CD4-positive, alpha-beta T cell treated with Interleukin-10 for 1 hour (primary cell): ENCODE measurements at regions not wholly inside any gene's neighbourhood (a gene's known extent, or its start where the extent isn't known, plus 50 kb on each side); places are given as distances from the start of the nearest gene placed in this dataset.

ENCODE experiments used
- DNase-seq: peaks from one replicate; pipeline ENCODE4 v3.0.0-alpha.2; 2020

- DNase-seq, result no peak
Measured at GRCh38 chr2:222146488-222146887, 152.3 kb downstream of the PAX3 start.

GRCh38 chr2:222142027-222142426 is 156.8 kb downstream of the PAX3 start:
- no peak for DNase-seq

DNA sequence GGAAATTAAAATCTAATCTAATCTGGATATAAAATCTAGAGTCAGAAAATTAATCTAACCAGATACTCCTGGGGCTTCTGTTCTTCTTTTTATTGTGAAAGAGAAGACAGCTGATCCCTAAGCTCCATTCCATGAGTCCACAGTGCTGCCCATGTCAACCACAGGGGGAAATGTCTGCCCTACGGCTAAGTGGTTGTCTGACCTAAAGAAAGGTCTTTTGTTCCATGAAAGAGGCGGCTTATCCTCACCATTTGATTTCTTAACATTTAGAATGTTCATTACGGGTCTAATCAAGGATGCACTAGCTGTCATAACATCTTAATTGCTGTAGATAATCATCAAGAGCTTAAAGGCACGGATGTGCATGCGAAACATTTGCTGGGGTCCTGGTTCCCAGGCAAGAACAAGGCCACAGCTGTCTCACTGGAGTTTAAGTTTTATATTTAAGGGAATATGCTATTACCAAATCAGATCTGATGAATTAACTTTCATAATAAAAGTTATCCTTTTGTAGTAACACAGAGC is 162.6 kb downstream of the PAX3 start:
- no peak for DNase-seq

DNA sequence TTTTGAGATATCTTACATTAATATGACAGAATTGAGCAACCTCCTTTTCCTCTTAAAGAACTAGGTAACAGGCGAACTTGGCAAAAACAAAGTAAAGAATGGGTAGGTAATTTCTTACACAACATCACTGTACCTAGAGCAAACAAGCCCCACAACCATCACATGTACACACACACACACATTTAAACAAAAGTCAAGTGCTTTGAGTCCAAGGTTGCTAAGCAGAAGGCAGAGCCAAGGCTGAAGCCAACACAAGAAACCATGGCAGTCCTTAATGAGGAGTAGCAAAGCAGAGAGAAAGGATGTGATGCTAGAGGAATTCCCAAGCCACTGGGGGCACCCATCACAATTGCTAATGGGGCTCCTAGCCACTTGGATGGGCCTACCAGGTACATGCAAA is 164.1 kb downstream of the PAX3 start:
- DNase-seq, result no peak

- no peak for DNase-seq
Measured at GRCh38 chr2:222133897-222134296, 164.9 kb downstream of the PAX3 start.

GRCh38 chr2:222130855-222131254 is 167.9 kb downstream of the PAX3 start:
- DNase-seq, result no peak

DNA sequence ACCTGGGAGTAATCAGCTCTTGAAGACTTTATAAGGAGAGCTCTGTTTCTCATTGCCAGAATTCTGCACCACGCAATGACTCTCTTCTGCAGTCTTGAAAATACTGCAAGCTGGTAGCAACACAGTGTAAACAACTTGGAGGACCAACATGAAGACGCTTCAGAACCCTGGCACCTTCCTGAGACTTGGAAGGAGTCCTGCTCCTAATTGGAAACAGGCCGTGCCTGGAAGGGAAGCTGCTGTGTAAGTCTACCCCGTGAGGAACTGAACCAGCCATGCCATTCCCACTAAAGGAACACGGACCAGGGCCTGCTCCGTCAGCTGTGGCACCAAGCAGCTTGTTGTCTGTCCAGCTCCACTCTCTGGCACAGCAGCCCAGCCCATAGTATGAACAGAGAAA is 171.1 kb downstream of the PAX3 start:
- DNase-seq, result no peak

- DNase-seq, result no peak
Measured at GRCh38 chr2:222120933-222121332, 177.9 kb downstream of the PAX3 start.

- DNase-seq, result no peak
Measured at GRCh38 chr2:222115296-222115695, 183.5 kb downstream of the PAX3 start.

GRCh38 chr2:222108957-222109585 is 189.7 kb downstream of the PAX3 start:
- no peak for DNase-seq

GRCh38 chr2:222108497-222108896 is 190.3 kb downstream of the PAX3 start:
- DNase-seq, result no peak

DNA sequence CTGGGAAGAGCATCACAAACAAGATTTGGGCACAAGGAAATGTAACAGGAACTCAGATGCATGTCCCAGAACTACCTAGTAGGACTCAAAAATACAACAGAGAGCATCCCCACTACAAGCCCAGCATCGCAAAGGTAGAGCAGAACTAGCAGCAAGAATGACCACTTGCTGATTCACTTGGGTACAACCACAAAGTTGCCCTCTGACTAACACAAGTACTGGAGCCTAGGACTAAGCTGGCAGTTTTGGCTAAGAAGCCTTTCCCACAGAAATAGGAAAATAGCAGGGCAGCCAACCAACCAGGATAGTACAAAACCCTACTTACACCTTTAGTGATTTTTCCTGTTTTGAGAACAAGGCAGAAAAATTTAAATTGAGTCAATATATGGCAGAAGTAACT is 193.8 kb downstream of the PAX3 start:
- no peak for DNase-seq

- DNase-seq, result no peak
Measured at GRCh38 chr2:222102575-222103349, 196.0 kb downstream of the PAX3 start.

DNA sequence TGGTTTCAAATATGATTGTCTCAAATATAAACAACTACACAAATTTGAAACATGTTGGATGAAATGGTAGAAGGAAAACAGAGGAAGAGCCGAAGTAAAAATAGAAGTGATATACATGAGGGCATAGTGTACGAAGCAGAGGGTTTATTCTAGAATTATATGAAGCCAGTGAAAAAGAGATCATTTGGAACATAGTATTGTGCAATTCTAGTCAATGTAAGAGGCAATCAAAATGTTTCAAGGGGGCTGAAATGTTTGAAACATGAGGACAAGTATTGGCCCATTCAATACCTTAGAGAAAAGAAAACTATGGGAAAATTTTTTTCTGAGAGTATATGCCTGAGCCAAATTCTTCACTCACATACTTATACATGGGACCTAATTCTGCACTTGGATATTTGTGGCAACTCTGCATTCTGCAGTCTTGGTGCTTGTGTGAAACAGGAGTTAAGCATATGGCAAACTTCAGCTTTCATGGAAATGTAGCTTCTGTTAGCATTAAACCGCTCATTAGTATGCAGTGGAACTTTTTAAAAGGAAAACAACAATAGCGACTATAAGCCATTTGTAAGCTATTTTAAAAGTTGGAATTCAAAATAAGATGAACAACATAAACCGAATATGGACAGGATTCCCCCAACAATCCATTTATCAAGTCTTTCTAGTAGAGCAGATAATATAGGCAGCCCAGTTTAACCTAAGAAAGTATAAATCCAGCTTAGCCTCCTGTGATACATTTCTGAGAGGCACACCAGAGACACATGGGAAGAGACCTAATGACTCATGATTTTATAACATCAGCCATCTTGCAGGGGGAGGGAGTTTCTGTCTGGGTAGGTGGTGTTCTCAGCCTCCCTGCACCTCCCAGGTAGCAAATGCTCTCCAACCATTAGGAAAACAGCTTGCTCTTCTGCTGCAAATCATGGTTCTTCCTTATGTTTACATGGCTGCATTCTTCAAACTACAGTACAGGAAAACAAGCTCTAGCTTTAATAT is 197.8 kb downstream of the PAX3 start:
- no peak for DNase-seq

DNA sequence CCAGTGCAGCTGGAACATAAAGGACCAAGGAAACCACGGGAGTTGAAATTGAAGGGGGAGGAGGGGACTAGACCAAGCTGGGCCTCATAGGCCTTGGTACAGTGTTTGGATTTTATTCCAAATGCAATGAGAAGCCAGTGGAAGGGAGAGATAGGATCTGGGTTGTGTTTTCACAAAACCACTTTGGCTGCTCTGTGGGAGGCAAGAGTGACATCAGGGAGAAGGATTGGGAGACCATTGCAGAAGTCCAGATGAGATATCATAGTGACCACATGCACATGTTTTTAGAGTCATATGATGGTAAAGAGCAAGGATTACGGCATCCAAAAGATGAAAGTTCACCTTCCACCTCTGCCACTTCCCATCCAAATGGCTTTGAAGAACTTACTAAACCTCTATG is 210.2 kb downstream of the PAX3 start:
- no peak for DNase-seq

DNA sequence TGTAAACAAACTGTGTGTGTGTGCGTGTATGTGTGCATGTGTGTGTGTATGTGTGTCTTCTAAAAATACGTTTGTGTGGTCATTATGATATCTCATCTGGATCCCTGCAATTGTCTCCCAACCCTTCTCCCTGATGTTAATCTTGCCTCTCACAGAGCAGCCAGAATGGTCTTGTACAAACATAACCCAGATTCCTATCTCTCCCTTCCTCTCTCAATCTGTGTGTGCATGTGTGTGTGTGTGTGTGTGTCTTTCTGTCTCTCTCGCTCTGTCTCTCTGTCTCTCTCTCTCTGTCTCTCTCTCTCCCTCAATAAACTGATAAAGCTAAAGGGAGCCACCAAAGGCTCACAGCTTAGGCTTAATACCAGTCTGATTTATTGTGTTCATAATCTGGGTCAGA is 210.8 kb downstream of the PAX3 start:
- DNase-seq, result no peak

- DNase-seq, result no peak
Measured at GRCh38 chr2:222082201-222082600, 216.6 kb downstream of the PAX3 start.

DNA sequence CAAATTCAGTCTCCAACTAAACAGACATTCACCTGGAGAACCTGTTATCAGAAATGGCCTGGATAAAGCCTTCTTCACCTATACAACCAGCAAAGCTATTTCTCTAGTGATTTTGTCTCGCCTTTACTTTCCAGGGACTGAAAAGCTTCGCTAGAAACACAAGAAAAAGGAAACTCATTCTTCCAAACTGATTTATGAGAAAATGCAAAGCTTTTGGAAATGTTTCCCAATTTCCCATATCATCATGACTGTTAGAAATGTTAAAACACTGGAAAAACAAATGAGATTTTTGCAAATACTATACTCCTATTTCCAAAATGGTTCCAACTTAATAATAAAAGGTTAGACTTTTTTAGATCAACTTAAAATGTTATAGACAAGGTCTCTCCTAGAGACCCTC is 218.7 kb downstream of the PAX3 start:
- no peak for DNase-seq

DNA sequence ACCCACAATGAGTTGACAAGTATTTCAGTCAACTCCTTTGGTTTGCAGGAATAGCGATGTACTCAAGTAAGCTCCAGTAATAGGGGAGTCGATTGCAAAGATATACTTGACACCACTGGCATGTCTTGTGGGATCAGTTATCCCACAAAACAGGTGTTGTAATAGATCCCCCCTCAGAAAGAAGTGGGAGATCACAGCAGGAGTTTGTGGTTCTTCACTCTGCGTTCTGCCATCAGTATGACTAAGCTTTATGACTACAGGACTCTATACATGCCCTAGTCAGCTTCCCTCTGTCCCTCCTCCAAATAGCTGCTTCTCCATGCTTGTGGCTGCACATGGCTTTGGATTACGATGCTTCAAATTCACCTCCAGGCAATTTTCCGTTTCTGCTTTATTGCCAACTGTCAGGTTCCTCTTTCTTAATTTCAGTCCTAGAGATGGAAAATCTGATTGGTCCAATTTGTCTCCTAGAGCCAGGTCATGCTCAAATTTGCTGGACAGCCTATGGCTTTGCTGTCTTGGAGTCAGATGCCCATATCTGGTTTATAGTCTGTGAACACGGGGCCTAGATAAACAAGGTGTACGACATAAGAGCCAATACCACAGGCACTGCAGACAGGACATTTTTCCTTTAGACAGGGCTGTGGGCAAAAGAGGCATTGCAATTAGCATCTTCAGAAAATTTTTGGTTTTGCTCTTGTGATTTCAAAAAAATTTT is 221.7 kb downstream of the PAX3 start:
- no peak for DNase-seq

DNA sequence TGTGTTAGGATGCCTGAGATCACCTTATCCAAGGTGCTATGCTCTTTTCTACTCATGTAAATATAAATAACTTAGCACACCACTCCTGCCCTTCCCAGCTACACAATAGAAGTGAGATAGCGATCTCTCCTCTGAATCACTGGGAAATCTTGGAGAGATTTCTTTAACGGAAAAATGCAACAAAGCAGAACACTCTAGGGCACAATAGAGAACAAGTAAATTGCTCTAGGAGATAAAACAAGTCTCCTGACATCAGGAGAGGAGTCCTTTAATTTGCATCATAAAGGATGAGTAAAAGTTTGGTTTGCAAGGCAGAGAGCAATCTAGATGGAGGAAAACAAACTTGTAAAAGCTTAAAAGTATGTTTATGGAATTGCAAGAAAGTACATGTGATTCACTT is 224.1 kb downstream of the PAX3 start:
- no peak for DNase-seq

DNA sequence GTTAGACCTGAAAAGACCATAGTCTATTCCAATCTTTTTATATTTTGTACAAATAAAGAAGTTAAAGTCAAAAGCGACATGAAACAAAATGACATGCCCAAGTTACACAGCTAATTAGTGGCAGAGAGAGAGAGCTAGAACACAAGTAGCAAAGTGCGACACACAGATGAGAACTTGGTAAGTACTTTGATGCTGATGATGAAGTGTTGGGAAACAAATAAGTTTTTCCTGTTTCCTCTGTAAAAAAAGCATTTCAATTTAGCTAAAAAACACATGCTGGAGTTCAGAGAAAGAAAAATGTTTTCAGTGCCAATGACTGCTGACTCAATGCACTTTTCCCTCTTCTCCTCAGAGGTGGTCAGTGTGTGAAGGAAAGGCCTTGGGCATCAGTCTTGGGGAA is 226.9 kb downstream of the PAX3 start:
- DNase-seq, result no peak

DNA sequence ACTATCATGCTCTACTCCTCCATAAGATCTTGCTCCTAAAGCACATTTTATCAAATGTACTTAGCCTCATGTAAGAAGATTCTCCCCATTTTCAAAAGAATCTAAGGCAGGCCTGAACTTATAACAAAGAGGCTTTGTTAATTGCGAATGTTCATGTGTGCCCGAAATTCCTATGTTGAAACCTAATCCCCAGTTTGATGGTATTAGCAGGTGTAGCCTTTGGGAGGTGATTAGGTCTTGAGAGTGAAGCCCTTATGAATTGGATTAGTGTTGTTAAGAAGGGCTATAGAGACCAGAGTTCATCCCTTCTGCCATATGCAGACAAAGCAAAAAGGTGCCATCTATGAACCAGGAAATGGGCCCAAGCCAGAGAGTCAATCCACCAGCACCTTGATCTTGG is 234.5 kb downstream of the PAX3 start:
- no peak for DNase-seq
